WTC11 (cell line): ENCODE measurements at regions not wholly inside any gene's neighbourhood (a gene's known extent, or its start where the extent isn't known, plus 50 kb on each side); places are given as distances from the start of the nearest gene placed in this dataset.

Source experiments
- ATAC-seq: fragments of 200-7000 bp; cut with Tn5 transposase; 2 replicates; pipeline ENCODE4 v1.10.0; 2021; ENCODE audit warnings: mild to moderate bottlenecking, moderate library complexity
- CTCF ChIA-PET: fragments of 300-600 bp; sonication (Branson Sonifier 250); formaldehyde crosslinking; loops from one replicate; lab custom pipeline; 2021; ENCODE audit warnings: antibody characterized with exemption; lab: Charles Lee
- POLR2A ChIA-PET: fragments of 350-600 bp; sonication (Branson Sonifier 250); formaldehyde crosslinking; loops from one replicate; lab custom pipeline; 2021; ENCODE audit warnings: antibody characterized with exemption; lab: Charles Lee
- DNase-seq: peaks from one replicate; pipeline ENCODE4 v3.0.0; 2021; ENCODE audit warnings: low spot score
- H3K27ac Mint-ChIP-seq: 2 replicates; pipeline ENCODE4 v1.8.0; 2021; ENCODE audit warnings: mixed read lengths
- H3K27me3 Mint-ChIP-seq: 2 replicates; pipeline ENCODE4 v1.8.0; 2021; ENCODE audit warnings: low read depth, mild to moderate bottlenecking, moderate library complexity, mixed read lengths
- H3K36me3 Mint-ChIP-seq: 2 replicates; pipeline ENCODE4 v1.8.0; 2021; ENCODE audit warnings: mixed read lengths
- H3K4me1 Mint-ChIP-seq: 2 replicates; pipeline ENCODE4 v1.8.0; 2022; ENCODE audit warnings: mixed read lengths
- H3K4me3 Mint-ChIP-seq: 2 replicates; pipeline ENCODE4 v1.8.0; 2021; ENCODE audit warnings: mild to moderate bottlenecking, moderate library complexity, mixed read lengths
- H3K9me3 Mint-ChIP-seq: 2 replicates; pipeline ENCODE4 v1.8.0; 2021; ENCODE audit warnings: mixed read lengths
- AFF4 ChIP-seq: sonication (generic); formaldehyde crosslinking; IDR thresholded peaks from 2 replicates; pipeline ENCODE4 v1.8.1; 2023; ENCODE audit warnings: mild to moderate bottlenecking, missing genetic modification reagents, borderline replicate concordance
- ATF6 ChIP-seq: sonication (generic); formaldehyde crosslinking; IDR thresholded peaks from 2 replicates; pipeline ENCODE4 v1.8.1; 2023; ENCODE audit warnings: mild to moderate bottlenecking, missing genetic modification reagents
- E2F4 ChIP-seq: sonication (generic); formaldehyde crosslinking; IDR thresholded peaks from 2 replicates; pipeline ENCODE4 v1.8.1; 2022; ENCODE audit warnings: low read depth, mild to moderate bottlenecking, moderate library complexity, missing genetic modification reagents, borderline replicate concordance
- E2F5 ChIP-seq: sonication (generic); formaldehyde crosslinking; IDR thresholded peaks from 2 replicates; pipeline ENCODE4 v1.8.1; 2022; ENCODE audit warnings: mild to moderate bottlenecking, moderate library complexity, missing genetic modification reagents
- FOXP1 ChIP-seq: sonication (generic); formaldehyde crosslinking; IDR thresholded peaks from 2 replicates; pipeline ENCODE4 v1.8.0; 2022; ENCODE audit warnings: missing genetic modification reagents, mild to moderate bottlenecking, moderate library complexity, borderline replicate concordance
- IRF1 ChIP-seq: sonication (generic); formaldehyde crosslinking; IDR thresholded peaks from 2 replicates; pipeline ENCODE4 v1.8.0; 2023; ENCODE audit warnings: missing genetic modification reagents
- NR1H2 ChIP-seq: sonication (generic); formaldehyde crosslinking; IDR thresholded peaks from 2 replicates; pipeline ENCODE4 v1.9.0; 2021; ENCODE audit warnings: mild to moderate bottlenecking, moderate library complexity, missing genetic modification reagents
- NR3C1 ChIP-seq: sonication (generic); formaldehyde crosslinking; conservative IDR thresholded peaks from 2 replicates; pipeline ENCODE4 v1.8.1; 2023; ENCODE audit warnings: low read depth, mild to moderate bottlenecking, missing genetic modification reagents
- RORB ChIP-seq: fragments of 250-450 bp; sonication (Bioruptor Pico); IDR thresholded peaks from 2 replicates; pipeline ENCODE4 v1.9.0; 2021; ENCODE audit warnings: mild to moderate bottlenecking
- SP1 ChIP-seq: sonication (generic); formaldehyde crosslinking; conservative IDR thresholded peaks from 2 replicates; pipeline ENCODE4 v1.8.1; 2022; ENCODE audit warnings: missing genetic modification reagents
- STAT6 ChIP-seq: sonication (generic); formaldehyde crosslinking; conservative IDR thresholded peaks from 2 replicates; pipeline ENCODE4 v1.8.1; 2023; ENCODE audit warnings: mild to moderate bottlenecking, low read depth, missing genetic modification reagents, moderate library complexity
- TP53 ChIP-seq: sonication (generic); formaldehyde crosslinking; IDR thresholded peaks from 2 replicates; pipeline ENCODE4 v1.8.1; 2023; ENCODE audit warnings: mild to moderate bottlenecking, missing genetic modification reagents
- USF1 ChIP-seq: sonication (generic); formaldehyde crosslinking; IDR thresholded peaks from 2 replicates; pipeline ENCODE4 v1.8.0; 2022; ENCODE audit warnings: mild to moderate bottlenecking, missing genetic modification reagents
- ZBTB43 ChIP-seq: sonication (generic); formaldehyde crosslinking; IDR thresholded peaks from 2 replicates; pipeline ENCODE4 v1.8.1; 2023; ENCODE audit warnings: mild to moderate bottlenecking, missing genetic modification reagents
- ZMAT4 ChIP-seq: fragments of 250-450 bp; sonication (Bioruptor Pico); IDR thresholded peaks from 2 replicates; pipeline ENCODE4 v1.9.0; 2021; ENCODE audit warnings: mild to moderate bottlenecking
- ZNF138 ChIP-seq: sonication (generic); formaldehyde crosslinking; conservative IDR thresholded peaks from 2 replicates; pipeline ENCODE4 v1.8.1; 2022; ENCODE audit warnings: mild to moderate bottlenecking, moderate library complexity, missing genetic modification reagents
- ZNF317 ChIP-seq: sonication (generic); formaldehyde crosslinking; IDR thresholded peaks from 2 replicates; pipeline ENCODE4 v1.8.1; 2023; ENCODE audit warnings: low read depth, mild to moderate bottlenecking, moderate library complexity, missing genetic modification reagents, borderline replicate concordance

GRCh38 chr15:70220490-70221096 is 122.9 kb upstream of the TLE3 start (continued):
- TF ChIP-seq USF1: no peak
- TF ChIP-seq ZNF317: no peak

GRCh38 chr15:70219966-70220365 is 122.2 kb upstream of the TLE3 start:
- no peak for ATAC-seq
- Mint-ChIP-seq H3K9me3 (no peaks in the 10 kb centered on the region), H3K27me3 (no peaks in the 10 kb centered on the region), H3K4me1 (peaks cover 8% of the 10 kb centered on the region), H3K4me3 (no peak overlapping the region), H3K36me3 (no peaks in the 10 kb centered on the region), H3K27ac (no peak overlapping the region)
- POLR2A ChIA-PET: no interaction called here
- CTCF ChIA-PET: no interaction called here
- TF ChIP-seq ATF6 (no peak), NR3C1 (CRISPR knock-in tag) (no peak), ZBTB43 (CRISPR knock-in tag) (no peak), STAT6 (CRISPR knock-in tag) (no peak), AFF4 (CRISPR knock-in tag) (no peak), TP53 (CRISPR knock-in tag) (no peak), ZMAT4 (no peak), RORB (no peak), E2F5 (no peak), FOXP1 (CRISPR knock-in tag) (no peak), IRF1 (CRISPR knock-in tag) (no peak), E2F4 (no peak), NR1H2 (CRISPR knock-in tag) (no peak), SP1 (no peak), ZNF138 (CRISPR knock-in tag) (no peak)
- DNase-seq: no peak
